Hepatocyte (in vitro differentiated cells): ENCODE measurements at regions not wholly inside any gene's neighbourhood (a gene's known extent, or its start where the extent isn't known, plus 50 kb on each side); places are given as distances from the start of the nearest gene placed in this dataset.

Experiments
- EZH2 ChIP-seq: fragments of 200-600 bp; sonication (generic); IDR thresholded peaks from 2 replicates; pipeline ENCODE4 v1.6.1; 2016; ENCODE audit warnings: antibody characterized with exemption, mild to moderate bottlenecking, borderline replicate concordance
- TF ChIP-seq, protein P1 (sequence below): fragments of 200-600 bp; sonication (generic); IDR thresholded peaks from 2 replicates; pipeline ENCODE4 v1.5.1; 2016; ENCODE audit warnings: antibody characterized with exemption, mild to moderate bottlenecking; ENCODE audit not compliant: poor library complexity

GRCh38 chr14:58772794-58773620 lies 135.2 kb downstream of the DACT1 start:
- TF ChIP-seq, protein P1, sequence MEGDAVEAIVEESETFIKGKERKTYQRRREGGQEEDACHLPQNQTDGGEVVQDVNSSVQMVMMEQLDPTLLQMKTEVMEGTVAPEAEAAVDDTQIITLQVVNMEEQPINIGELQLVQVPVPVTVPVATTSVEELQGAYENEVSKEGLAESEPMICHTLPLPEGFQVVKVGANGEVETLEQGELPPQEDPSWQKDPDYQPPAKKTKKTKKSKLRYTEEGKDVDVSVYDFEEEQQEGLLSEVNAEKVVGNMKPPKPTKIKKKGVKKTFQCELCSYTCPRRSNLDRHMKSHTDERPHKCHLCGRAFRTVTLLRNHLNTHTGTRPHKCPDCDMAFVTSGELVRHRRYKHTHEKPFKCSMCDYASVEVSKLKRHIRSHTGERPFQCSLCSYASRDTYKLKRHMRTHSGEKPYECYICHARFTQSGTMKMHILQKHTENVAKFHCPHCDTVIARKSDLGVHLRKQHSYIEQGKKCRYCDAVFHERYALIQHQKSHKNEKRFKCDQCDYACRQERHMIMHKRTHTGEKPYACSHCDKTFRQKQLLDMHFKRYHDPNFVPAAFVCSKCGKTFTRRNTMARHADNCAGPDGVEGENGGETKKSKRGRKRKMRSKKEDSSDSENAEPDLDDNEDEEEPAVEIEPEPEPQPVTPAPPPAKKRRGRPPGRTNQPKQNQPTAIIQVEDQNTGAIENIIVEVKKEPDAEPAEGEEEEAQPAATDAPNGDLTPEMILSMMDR: no peak
- TF ChIP-seq EZH2: no peak
